GM18502 (cell line): ENCODE measurements at regions not wholly inside any gene's neighbourhood (a gene's known extent, or its start where the extent isn't known, plus 50 kb on each side); places are given as distances from the start of the nearest gene placed in this dataset.
"Not testable (repeated sequence)": the region's sequence is repeated elsewhere in the genome, so short reads cannot be mapped to it uniquely, and the experiment has no call there.

ENCODE experiments used
- ATAC-seq: cut with Tn5 transposase; IDR thresholded peaks from one replicate; pipeline ENCODE4 v1.9.1; 2021; ENCODE audit warnings: mild to moderate bottlenecking; ENCODE audit not compliant: unreplicated experiment, poor library complexity

DNA sequence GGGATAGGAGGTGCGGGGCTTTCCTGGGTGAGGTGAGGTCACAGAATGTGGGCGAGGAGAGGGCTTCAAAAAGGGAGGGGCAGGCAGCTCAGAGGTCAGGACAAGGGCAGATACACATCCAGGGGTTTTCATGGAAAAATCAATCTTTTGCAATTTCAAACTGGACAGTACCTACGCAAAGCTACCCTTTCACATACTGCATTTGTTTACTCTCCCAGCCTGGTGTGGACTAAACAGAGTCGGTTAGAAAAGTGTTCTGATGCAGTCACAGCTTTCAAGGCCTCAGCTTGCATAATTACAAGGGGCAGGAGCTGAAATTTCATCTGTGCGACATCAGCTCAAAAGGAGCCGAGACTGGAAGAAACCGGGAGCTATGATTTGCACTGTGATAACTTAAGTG lies 309.9 kb upstream of the SOX1 start:
- ATAC-seq = not testable (repeated sequence)

DNA sequence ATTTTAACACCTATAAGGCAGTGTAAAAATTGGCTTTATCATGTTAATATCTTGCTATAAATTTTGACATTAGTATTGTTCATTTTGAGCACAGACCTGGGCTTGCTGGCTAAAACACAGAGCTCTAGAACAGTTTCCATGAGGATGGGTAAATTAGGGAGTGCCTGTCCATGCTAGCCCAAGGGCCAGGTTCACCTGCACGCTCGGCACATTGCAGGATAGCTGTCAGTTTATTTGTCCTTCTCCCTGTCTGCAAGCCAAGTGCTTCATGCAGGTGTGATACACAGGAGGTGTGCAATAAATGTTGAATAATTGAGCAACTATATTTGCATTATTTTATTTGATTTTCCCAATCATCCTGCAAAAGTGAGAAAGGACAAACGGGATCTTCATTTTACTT lies 309.3 kb upstream of the SOX1 start:
- ATAC-seq = not testable (repeated sequence)

GRCh38 chr13:111763001-111763872 lies 303.7 kb upstream of the SOX1 start:
- ATAC-seq = not testable (repeated sequence)

DNA sequence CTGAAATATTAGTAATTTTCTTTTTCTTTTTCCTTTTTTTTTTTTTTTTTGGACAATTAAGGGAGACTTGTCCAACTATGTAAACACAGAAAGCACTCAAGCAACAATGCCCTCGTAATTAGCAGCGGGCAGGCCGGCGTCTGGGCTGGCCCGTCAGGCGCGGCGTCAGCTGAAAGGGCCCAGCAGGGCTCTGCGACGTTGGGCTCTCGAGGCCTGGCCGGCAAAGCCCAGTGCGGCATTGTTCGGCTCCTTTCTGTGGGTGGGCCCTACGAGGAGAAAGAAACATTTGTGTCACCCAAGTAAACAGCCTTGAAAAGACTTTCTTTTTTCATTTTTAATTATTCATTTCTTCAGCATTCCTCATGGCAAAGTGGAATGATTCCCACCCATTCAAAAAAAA lies 302.4 kb upstream of the SOX1 start:
- not testable (repeated sequence) for ATAC-seq

DNA sequence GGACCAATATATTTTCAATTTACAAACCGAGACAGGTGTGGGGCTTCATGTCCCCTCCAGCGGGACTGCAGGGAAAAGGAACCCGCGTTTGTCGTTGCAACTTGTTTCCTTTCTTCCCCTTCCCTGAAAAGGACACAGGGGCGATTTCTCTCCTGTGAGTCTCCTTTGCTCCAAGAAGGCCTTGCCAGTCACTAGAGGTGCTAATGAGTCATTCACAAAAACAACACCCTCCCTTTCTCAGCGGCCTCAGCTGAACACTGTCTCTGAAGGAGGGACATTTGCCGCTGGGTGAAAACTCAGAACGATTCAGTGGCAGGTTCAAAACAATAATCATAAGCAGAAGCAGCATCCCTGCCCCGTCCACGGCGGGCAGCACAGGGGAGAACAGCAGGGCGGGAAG lies 302.0 kb upstream of the SOX1 start:
- ATAC-seq = not testable (repeated sequence)

DNA sequence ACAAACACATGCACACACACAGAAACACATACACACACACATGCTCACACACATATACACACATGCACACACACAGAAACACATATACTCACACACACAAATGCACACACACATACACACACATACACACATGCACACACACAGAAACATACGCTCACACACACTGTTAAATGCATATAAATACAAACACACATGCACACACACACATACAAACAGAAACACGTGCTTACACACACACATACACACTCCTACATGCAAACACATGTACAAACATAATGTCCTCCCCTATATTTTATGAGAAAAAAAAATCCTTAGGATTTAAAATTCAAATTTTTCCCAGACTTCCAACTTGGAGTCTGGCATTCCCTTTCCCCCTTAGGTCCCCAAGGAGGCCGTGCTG lies 291.2 kb upstream of the SOX1 start:
- not testable (repeated sequence) for ATAC-seq

- ATAC-seq = peak; percentile 64
These were observed 289.6 kb upstream of the SOX1 start for GRCh38 chr13:111777351-111777750.

DNA sequence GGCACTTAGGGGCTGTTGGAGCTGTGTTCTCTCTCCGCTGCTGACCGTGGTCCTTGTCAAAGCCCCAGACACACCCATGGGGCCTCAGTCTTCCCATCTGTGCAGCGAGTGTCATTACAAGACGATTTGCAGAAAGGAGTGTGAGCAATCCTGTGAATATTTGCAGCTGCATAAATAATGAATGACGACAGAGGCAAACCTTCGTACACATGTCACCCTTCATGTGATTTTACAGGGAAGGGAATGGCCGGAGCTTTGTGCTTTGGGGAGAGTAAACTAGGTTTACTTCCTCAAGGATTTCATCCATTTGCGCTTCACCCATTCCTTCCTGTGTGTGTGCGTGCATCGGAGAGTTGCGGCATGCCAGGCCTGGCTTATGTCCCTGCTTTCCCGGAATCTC lies 285.6 kb upstream of the SOX1 start:
- ATAC-seq = not testable (repeated sequence)

DNA sequence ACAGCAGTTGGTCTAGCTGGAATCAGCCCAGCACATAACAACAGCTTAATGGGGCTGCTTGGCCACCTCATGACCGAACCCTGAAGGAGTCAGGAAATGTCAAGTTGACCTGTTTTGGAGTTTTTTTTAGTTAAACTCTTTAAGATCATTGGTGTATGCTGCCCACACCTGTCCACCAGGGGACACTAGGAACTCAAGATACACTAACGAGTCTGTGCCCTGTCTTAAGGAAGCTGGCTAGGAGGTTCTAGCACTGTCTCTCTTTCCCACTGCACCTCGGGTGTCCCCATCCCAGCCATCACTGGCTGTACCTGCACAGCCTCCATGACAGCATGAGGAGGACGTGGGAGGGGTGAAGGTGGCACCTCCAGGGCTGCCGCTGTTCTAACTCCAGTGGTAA lies 279.6 kb upstream of the SOX1 start:
- ATAC-seq = not testable (repeated sequence)

- ATAC-seq = no peak
These were observed 277.9 kb upstream of the SOX1 start for GRCh38 chr13:111789011-111789410.

DNA sequence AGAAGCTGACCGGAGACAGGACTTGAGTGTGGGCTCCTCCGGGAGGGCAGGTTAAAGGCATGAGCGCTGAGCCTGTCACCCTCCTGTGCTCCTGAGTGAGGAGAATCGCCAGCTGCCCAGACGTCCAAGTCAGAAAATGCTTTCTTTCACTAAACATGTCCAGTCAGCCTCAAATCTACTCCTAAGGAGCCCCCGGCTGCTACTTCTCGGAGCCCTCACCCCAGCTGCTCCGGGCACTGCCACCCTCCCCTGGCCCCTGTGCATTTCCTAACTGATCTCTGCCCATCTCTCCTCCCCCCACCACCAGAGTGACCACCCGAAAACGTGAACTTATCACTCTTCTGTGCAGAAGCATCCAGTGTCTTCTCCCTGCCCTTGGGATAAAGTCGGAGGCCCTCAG lies 277.5 kb upstream of the SOX1 start:
- ATAC-seq = no peak

GRCh38 chr13:111790621-111791020 lies 276.3 kb upstream of the SOX1 start:
- ATAC-seq = no peak

- ATAC-seq = no peak
These were observed 275.8 kb upstream of the SOX1 start for GRCh38 chr13:111791131-111791530.

GRCh38 chr13:111792956-111793355 lies 274.0 kb upstream of the SOX1 start:
- ATAC-seq = no peak
